ENCODE measurements at regions not wholly inside any gene's neighbourhood (a gene's known extent, or its start where the extent isn't known, plus 50 kb on each side); places are given as distances from the start of the nearest gene placed in this dataset.

DNA sequence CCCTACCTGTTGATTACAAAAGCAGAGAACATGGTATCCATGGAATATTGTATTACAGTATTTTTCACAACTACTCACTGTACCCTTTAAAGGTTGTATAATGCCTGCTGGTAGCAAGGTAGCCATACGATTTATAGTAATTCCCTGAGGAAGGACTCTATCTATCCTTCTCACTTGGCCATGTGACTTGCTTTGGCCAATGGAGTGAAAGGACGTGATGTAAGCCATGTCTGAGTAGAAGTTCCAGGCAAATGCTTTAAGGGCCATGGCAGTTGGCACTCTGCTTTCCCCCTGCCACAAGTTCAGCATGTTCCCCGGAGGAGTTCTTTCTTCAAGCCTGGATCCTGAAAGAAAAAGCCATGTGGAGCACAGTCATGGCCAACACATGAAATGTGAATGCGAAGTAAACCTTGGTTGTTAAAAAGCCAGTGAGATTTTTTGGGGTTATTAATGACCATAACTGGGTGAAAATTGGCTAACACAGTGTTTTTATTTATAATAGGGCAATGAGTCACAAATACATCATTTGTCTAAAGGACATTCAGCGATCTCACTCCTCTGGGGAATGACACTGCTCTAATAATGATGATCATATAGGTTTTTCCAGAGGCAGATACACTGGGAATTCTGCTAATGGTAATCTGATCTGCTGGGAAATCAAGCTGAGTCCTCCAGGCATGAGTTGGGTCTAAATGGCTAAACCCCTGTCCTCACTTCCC lies 67.4 kb upstream of the SLC38A2 start:
- no TSS peak for BruUV-seq (replicated peaks)
- TF ChIP-seq MXI1 (IDR thresholded peaks at IDR 0.05; ENCODE audit: borderline replicate concordance, low read depth, low read length): 0 out of 2 replicates have a peak, but pooled peaks have one; percentile 11
- TF ChIP-seq, protein P1, sequence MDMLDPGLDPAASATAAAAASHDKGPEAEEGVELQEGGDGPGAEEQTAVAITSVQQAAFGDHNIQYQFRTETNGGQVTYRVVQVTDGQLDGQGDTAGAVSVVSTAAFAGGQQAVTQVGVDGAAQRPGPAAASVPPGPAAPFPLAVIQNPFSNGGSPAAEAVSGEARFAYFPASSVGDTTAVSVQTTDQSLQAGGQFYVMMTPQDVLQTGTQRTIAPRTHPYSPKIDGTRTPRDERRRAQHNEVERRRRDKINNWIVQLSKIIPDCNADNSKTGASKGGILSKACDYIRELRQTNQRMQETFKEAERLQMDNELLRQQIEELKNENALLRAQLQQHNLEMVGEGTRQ (IDR thresholded peaks at IDR 0.05; ENCODE audit: low read depth, low read length): peak; percentile 54; the same call in 1 of the 2 replicates
- TF ChIP-seq CEBPB (IDR thresholded peaks at IDR 0.05; ENCODE audit: low read depth, low read length): no peak
- 0 out of 2 replicates have a peak, but pooled peaks have one; percentile 31 for TF ChIP-seq NFE2L2 (IDR thresholded peaks at IDR 0.05; ENCODE audit: low read depth, low read length)
- TF ChIP-seq, protein P2, sequence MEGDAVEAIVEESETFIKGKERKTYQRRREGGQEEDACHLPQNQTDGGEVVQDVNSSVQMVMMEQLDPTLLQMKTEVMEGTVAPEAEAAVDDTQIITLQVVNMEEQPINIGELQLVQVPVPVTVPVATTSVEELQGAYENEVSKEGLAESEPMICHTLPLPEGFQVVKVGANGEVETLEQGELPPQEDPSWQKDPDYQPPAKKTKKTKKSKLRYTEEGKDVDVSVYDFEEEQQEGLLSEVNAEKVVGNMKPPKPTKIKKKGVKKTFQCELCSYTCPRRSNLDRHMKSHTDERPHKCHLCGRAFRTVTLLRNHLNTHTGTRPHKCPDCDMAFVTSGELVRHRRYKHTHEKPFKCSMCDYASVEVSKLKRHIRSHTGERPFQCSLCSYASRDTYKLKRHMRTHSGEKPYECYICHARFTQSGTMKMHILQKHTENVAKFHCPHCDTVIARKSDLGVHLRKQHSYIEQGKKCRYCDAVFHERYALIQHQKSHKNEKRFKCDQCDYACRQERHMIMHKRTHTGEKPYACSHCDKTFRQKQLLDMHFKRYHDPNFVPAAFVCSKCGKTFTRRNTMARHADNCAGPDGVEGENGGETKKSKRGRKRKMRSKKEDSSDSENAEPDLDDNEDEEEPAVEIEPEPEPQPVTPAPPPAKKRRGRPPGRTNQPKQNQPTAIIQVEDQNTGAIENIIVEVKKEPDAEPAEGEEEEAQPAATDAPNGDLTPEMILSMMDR (conservative IDR thresholded peaks at IDR 0.05; ENCODE audit: low read depth, low read length): no peak
- TF ChIP-seq FOS (IDR thresholded peaks at IDR 0.05; ENCODE audit: low read depth, low read length): 0 out of 2 replicates have a peak, but pooled peaks have one; percentile 15
- H3K4me2 ChIP-seq (ENCODE audit: low read depth, low read length): no peak overlapping the region; the same call in 1 of the 2 replicates
- H3K18ac ChIP-seq (ENCODE audit: low read depth, low read length): peak overlapping the region; percentile 69
- ChIA-PET POLR2A (ENCODE audit: unreplicated experiment) (interaction anchor here (0.7 kb wide), 1 partner anchor 56 kb away, joined by 5 read pairs; no protein-coding TSS in a partner anchor), CTCF (no interaction called here)
- H2BK15ac ChIP-seq (ENCODE audit: low read depth, low read length): peak overlapping the region; percentile 88
- intact Hi-C loops (cut with micrococcal nuclease) (no loop called here), in situ Hi-C loops (cut with MboI; ENCODE audit: low sequenced_read_pairs) (no loop called here), dilution Hi-C loops (cut with HindIII; ENCODE audit: low sequenced_read_pairs, unreplicated experiment) (no loop called here)
- H3K56ac ChIP-seq (ENCODE audit: extremely low read depth, insufficient read depth, low read length): no peak overlapping the region
- H3K23ac ChIP-seq (ENCODE audit: low read depth, low read length): peak overlapping the region; percentile 75; the same call in 1 of the 2 replicates
- peak overlapping the region; percentile 42 for H2BK5ac ChIP-seq (ENCODE audit: low read depth, low read length, poor library complexity, severe bottlenecking)
- peak overlapping the region; percentile 84 for H2BK20ac ChIP-seq (ENCODE audit: low read depth, low read length)
- no peaks in the 10 kb centered on the region for H3K36me3 ChIP-seq (ENCODE audit: control insufficient read depth, insufficient read depth, low read length)
- no CpG with 5 or more reads among the region's 5 CpGs for WGBS, 2 experiments (ENCODE audit: extremely low coverage in 2 of 2, insufficient read length in 1 of 2)
- H4K20me1 ChIP-seq (ENCODE audit: insufficient read depth, low read length): no peaks in the 10 kb centered on the region
- peak overlapping the region; percentile 71; the same call in 1 of the 2 replicates for H4K5ac ChIP-seq (ENCODE audit: low read depth, low read length)
- peak overlapping the region; percentile 89 for H2AK5ac ChIP-seq (ENCODE audit: low read depth, low read length)
- DNase-seq (peak; percentile 63), ATAC-seq (ENCODE audit: low read depth) (0 out of 2 replicates have a peak, but pooled peaks have one; percentile 9)
- no peaks in the 10 kb centered on the region for H3K27me3 ChIP-seq (ENCODE audit: control insufficient read depth, insufficient read depth, low read length)
- H3K4me1 ChIP-seq (ENCODE audit: control insufficient read depth, insufficient read depth, low read length): peaks cover 13% of the 10 kb centered on the region
- H2AK9ac ChIP-seq (replicated peaks; ENCODE audit: low read depth, low read length, poor library complexity): no peak overlapping the region
- peak overlapping the region; percentile 87 for H3K4ac ChIP-seq (ENCODE audit: low read depth, low read length)
- H3K79me1 ChIP-seq (ENCODE audit: low read depth in 1 of 2, low read length in 2 of 2): peaks cover 2 to 14% of the 10 kb centered on the region in 2 experiments; a peak in 3 of 4 replicates
- peaks cover 11% of the 10 kb centered on the region for H3K9me1 ChIP-seq (ENCODE audit: insufficient read depth, low read length)
- peak overlapping the region; percentile 91 for H2BK120ac ChIP-seq (ENCODE audit: low read depth, low read length)
- H4K8ac ChIP-seq (ENCODE audit: low read depth in 2 of 2, low read length in 2 of 2): peak overlapping the region; percentile 27 to 82; a peak in 3 of 4 replicates
- peak overlapping the region; percentile 64 for H3K14ac ChIP-seq (replicated peaks; ENCODE audit: low read depth, low read length)
- peak overlapping the region; percentile 44 for H2AFZ ChIP-seq (replicated peaks; ENCODE audit: low read length, poor library complexity)
- no peaks in the 10 kb centered on the region for H3K9me3 ChIP-seq (ENCODE audit: control insufficient read depth, insufficient read depth, low read length)
- H3K9ac ChIP-seq (ENCODE audit: low read depth, low read length): no peak overlapping the region
- no peak overlapping the region for H3K4me3 ChIP-seq (ENCODE audit: insufficient read depth, low read depth, low read length)
- H3K27ac ChIP-seq (ENCODE audit: insufficient read depth, low read length): peak overlapping the region; percentile 53
- peak overlapping the region; percentile 89 for H4K91ac ChIP-seq (ENCODE audit: insufficient read depth, low read depth, low read length)

All from IMR-90 (cell line).